Gastrocnemius medialis (tissue), 4 donors: ENCODE measurements at regions not wholly inside any gene's neighbourhood (a gene's known extent, or its start where the extent isn't known, plus 50 kb on each side); places are given as distances from the start of the nearest gene placed in this dataset.

Source experiments
- POLR2A ChIP-seq, 2 donors: fragments of 450-650 bp; IDR thresholded peaks; one replicate each; pipeline ENCODE4 v1.6.1; 2017; ENCODE audit warnings: antibody characterized with exemption in 2 of 2, mild to moderate bottlenecking in 2 of 2, moderate library complexity in 2 of 2
- TF ChIP-seq, protein P1 (sequence below), 5 experiments: fragments of 450-650 bp in 3 of 5; fragments of 200-600 bp in 2 of 5; sonication (generic) in 2 of 5; IDR thresholded peaks in 4 of 5; conservative IDR thresholded peaks in 1 of 5; 1 replicate in 4 of 5; 2 replicates in 1 of 5; pipeline ENCODE4 v1.5.1; 2016 to 2019; ENCODE audit warnings: antibody characterized with exemption in 5 of 5, mild to moderate bottlenecking in 3 of 5, moderate library complexity in 3 of 5

DNA sequence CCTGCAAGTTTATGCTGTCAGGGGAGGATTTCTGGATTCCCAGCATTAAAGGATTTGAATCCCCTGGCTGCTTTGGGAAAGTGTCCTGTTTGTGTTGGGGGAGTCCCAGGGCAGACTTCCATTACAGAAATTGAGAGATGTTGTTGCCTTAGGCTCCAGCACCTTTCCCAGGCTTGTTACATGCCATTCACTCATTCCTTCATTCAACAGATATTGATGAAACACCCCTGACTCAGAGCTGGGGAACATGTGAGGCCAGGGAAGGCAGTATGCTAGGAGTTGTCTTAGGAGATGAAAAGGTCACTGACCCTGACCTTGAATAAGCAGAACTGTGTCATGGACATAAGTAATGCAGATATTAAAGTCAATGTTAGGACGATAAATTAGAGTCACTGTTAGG, 161.7 kb downstream of the NTMT2 start:
- TF ChIP-seq, protein P1, sequence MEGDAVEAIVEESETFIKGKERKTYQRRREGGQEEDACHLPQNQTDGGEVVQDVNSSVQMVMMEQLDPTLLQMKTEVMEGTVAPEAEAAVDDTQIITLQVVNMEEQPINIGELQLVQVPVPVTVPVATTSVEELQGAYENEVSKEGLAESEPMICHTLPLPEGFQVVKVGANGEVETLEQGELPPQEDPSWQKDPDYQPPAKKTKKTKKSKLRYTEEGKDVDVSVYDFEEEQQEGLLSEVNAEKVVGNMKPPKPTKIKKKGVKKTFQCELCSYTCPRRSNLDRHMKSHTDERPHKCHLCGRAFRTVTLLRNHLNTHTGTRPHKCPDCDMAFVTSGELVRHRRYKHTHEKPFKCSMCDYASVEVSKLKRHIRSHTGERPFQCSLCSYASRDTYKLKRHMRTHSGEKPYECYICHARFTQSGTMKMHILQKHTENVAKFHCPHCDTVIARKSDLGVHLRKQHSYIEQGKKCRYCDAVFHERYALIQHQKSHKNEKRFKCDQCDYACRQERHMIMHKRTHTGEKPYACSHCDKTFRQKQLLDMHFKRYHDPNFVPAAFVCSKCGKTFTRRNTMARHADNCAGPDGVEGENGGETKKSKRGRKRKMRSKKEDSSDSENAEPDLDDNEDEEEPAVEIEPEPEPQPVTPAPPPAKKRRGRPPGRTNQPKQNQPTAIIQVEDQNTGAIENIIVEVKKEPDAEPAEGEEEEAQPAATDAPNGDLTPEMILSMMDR (IDR thresholded peaks at IDR 0.05 in 4 of 5, conservative IDR thresholded peaks at IDR 0.05 in 1 of 5), result no peak
- TF ChIP-seq POLR2A (IDR thresholded peaks at IDR 0.05), result no peak
